ENCODE measurements at regions not wholly inside any gene's neighbourhood (a gene's known extent, or its start where the extent isn't known, plus 50 kb on each side); places are given as distances from the start of the nearest gene placed in this dataset.
A peak's percentile ranks its signal among the peaks of the same experiment; 100 is the strongest.

- no peak overlapping the region for H3K27ac ChIP-seq (ENCODE audit: control insufficient read depth, insufficient read depth, low read length)
- peaks cover 41% of the 10 kb centered on the region for H3K4me1 ChIP-seq (ENCODE audit: control insufficient read depth, extremely low read depth, insufficient read depth, low read length)
- dilution Hi-C loops (cut with MboI; ENCODE audit: extremely low pct_ligation_motif_present, low sequenced_read_pairs): no loop called here
- H3K4me3 ChIP-seq (ENCODE audit: control insufficient read depth in 2 of 3, extremely low read depth in 1 of 3, insufficient read depth in 2 of 3, low read depth in 1 of 3, low read length in 3 of 3): no peak overlapping the region
- TF ChIP-seq EZH2 (IDR thresholded peaks at IDR 0.05; ENCODE audit: low read length): no peak
- no peak for TF ChIP-seq CTCF (optimal IDR thresholded peaks at IDR 0.05 in 1 of 3, IDR thresholded peaks at IDR 0.05 in 1 of 3, conservative IDR thresholded peaks at IDR 0.05 in 1 of 3; ENCODE audit: extremely low read depth in 1 of 3, insufficient read depth in 2 of 3, low read length in 3 of 3)
- H3K27me3 ChIP-seq (ENCODE audit: control insufficient read depth, extremely low read depth, insufficient read depth, low read length): no peaks in the 10 kb centered on the region
- no peaks in the 10 kb centered on the region for H3K36me3 ChIP-seq (ENCODE audit: control insufficient read depth in 2 of 2, extremely low read depth in 1 of 2, insufficient read depth in 2 of 2, low read length in 2 of 2)
- no peaks in the 10 kb centered on the region for H3K79me2 ChIP-seq (ENCODE audit: control insufficient read depth, insufficient read depth, low read length)
- FAIRE-seq (no peak), DNase-seq (ENCODE audit: low read depth, low spot score) (no peak)
- no peaks in the 10 kb centered on the region for H3K9me3 ChIP-seq (ENCODE audit: control insufficient read depth, low read depth, low read length)
- H3K4me2 ChIP-seq (ENCODE audit: control insufficient read depth, extremely low read depth, insufficient read depth, low read depth, low read length): no peak overlapping the region
- H3K9ac ChIP-seq (ENCODE audit: control insufficient read depth, extremely low read depth, insufficient read depth, low read length): no peak overlapping the region
- no peak overlapping the region for H2AFZ ChIP-seq (ENCODE audit: control insufficient read depth, low read length)
- H3K9me1 ChIP-seq (ENCODE audit: control insufficient read depth, extremely low read depth, insufficient read depth, low read length): no peaks in the 10 kb centered on the region
- no peaks in the 10 kb centered on the region for H4K20me1 ChIP-seq (ENCODE audit: control insufficient read depth, extremely low read depth, insufficient read depth, low read length)
Measured at GRCh38 chr12:67080637-67081036, 188.5 kb upstream of the CAND1 start.

- Histone ChIP-seq H3K9ac (ENCODE audit: control insufficient read depth, extremely low read depth, insufficient read depth, low read length) (no peak overlapping the region), H3K4me3 (ENCODE audit: control insufficient read depth in 2 of 3, extremely low read depth in 1 of 3, insufficient read depth in 2 of 3, low read depth in 1 of 3, low read length in 3 of 3) (peak overlapping the region in 1 of 3 experiments; percentile 46), H3K79me2 (ENCODE audit: control insufficient read depth, insufficient read depth, low read length) (no peaks in the 10 kb centered on the region), H2AFZ (ENCODE audit: control insufficient read depth, low read length) (peak overlapping the region; percentile 64), H3K36me3 (ENCODE audit: control insufficient read depth in 2 of 2, extremely low read depth in 1 of 2, insufficient read depth in 2 of 2, low read length in 2 of 2) (no peaks in the 10 kb centered on the region), H3K4me2 (ENCODE audit: control insufficient read depth, extremely low read depth, insufficient read depth, low read depth, low read length) (peak overlapping the region; percentile 84), H3K27ac (ENCODE audit: control insufficient read depth, insufficient read depth, low read length) (peak overlapping the region; percentile 71), H3K27me3 (ENCODE audit: control insufficient read depth, extremely low read depth, insufficient read depth, low read length) (no peaks in the 10 kb centered on the region), H4K20me1 (ENCODE audit: control insufficient read depth, extremely low read depth, insufficient read depth, low read length) (no peaks in the 10 kb centered on the region), H3K9me1 (ENCODE audit: control insufficient read depth, extremely low read depth, insufficient read depth, low read length) (no peaks in the 10 kb centered on the region), H3K4me1 (ENCODE audit: control insufficient read depth, extremely low read depth, insufficient read depth, low read length) (peaks cover 29% of the 10 kb centered on the region), H3K9me3 (ENCODE audit: control insufficient read depth, low read depth, low read length) (no peaks in the 10 kb centered on the region)
- FAIRE-seq (peak; percentile 80), DNase-seq (ENCODE audit: low read depth, low spot score) (no peak)
- dilution Hi-C loops (cut with MboI; ENCODE audit: extremely low pct_ligation_motif_present, low sequenced_read_pairs): no loop called here
- no peak for TF ChIP-seq CTCF (optimal IDR thresholded peaks at IDR 0.05 in 1 of 3, IDR thresholded peaks at IDR 0.05 in 1 of 3, conservative IDR thresholded peaks at IDR 0.05 in 1 of 3; ENCODE audit: extremely low read depth in 1 of 3, insufficient read depth in 2 of 3, low read length in 3 of 3)
- no peak for TF ChIP-seq EZH2 (IDR thresholded peaks at IDR 0.05; ENCODE audit: low read length)
Measured at GRCh38 chr12:67082221-67082620, 186.9 kb upstream of the CAND1 start.

Measured in keratinocyte (primary cell).